Neuronal stem cell (in vitro differentiated cells): ENCODE measurements at regions not wholly inside any gene's neighbourhood (a gene's known extent, or its start where the extent isn't known, plus 50 kb on each side); places are given as distances from the start of the nearest gene placed in this dataset.

ENCODE experiments used
- DNase-seq: peaks from one replicate; pipeline ENCODE4 v3.0.0-alpha.2; 2013; ENCODE audit warnings: low spot score
- H2AFZ ChIP-seq: one replicate; pipeline ENCODE4 v1.6.1; 2013; ENCODE audit warnings: mild to moderate bottlenecking, low read length, inconsistent platforms
- H2AK5ac ChIP-seq: 2 replicates; pipeline ENCODE4 v1.6.1; 2013; ENCODE audit warnings: low read depth, mild to moderate bottlenecking, inconsistent platforms, low read length, moderate library complexity, mixed read lengths
- H2BK120ac ChIP-seq: 2 replicates; pipeline ENCODE4 v1.6.1; 2013; ENCODE audit warnings: low read depth, mild to moderate bottlenecking, inconsistent platforms, low read length, moderate library complexity, mixed read lengths
- H2BK12ac ChIP-seq: one replicate; pipeline ENCODE4 v1.6.1; 2013; ENCODE audit warnings: low read length, inconsistent platforms
- H2BK15ac ChIP-seq: 2 replicates; pipeline ENCODE4 v1.6.1; 2013; ENCODE audit warnings: mild to moderate bottlenecking, low read length, inconsistent platforms, mixed read lengths
- H2BK5ac ChIP-seq: one replicate; pipeline ENCODE4 v1.6.1; 2013; ENCODE audit warnings: inconsistent platforms, mild to moderate bottlenecking, low read length, moderate library complexity
- H3K14ac ChIP-seq: one replicate; pipeline ENCODE4 v1.6.1; 2013; ENCODE audit warnings: low read length, inconsistent platforms
- H3K18ac ChIP-seq: 2 replicates; pipeline ENCODE4 v1.6.1; 2013; ENCODE audit warnings: low read length, inconsistent platforms
- H3K23ac ChIP-seq: 2 replicates; pipeline ENCODE4 v1.6.1; 2013; ENCODE audit warnings: low read depth, mild to moderate bottlenecking, mixed read lengths, low read length, inconsistent platforms; ENCODE audit not compliant: poor library complexity
- H3K27ac ChIP-seq: replicated peaks from 3 replicates; pipeline ENCODE4 v1.5.1; 2013; ENCODE audit warnings: low read length, inconsistent platforms
- H3K27me3 ChIP-seq, 3 experiments: 2 replicates each; pipeline ENCODE4 v1.6.1; 2013; ENCODE audit warnings: low read length in 3 of 3, mild to moderate bottlenecking in 2 of 3, inconsistent platforms in 1 of 3, low read depth in 1 of 3, mixed read lengths in 1 of 3, moderate library complexity in 1 of 3; ENCODE audit not compliant: control insufficient read depth in 3 of 3, insufficient read depth in 3 of 3
- H3K36me3 ChIP-seq, 2 donors: replicated peaks in 1 of 2; 2 replicates each; pipeline ENCODE4 v1.6.1; 2013; ENCODE audit warnings: low read length in 2 of 2; ENCODE audit not compliant: control insufficient read depth in 2 of 2, insufficient read depth in 2 of 2
- H3K4ac ChIP-seq: 2 replicates; pipeline ENCODE4 v1.6.1; 2013; ENCODE audit warnings: inconsistent platforms, mild to moderate bottlenecking, low read length, moderate library complexity
- H3K4me1 ChIP-seq, 2 donors: 1 replicate in 1 of 2; 2 replicates in 1 of 2; pipeline ENCODE4 v1.6.1; 2013; ENCODE audit warnings: low read length in 2 of 2, low read depth in 1 of 2; ENCODE audit not compliant: control insufficient read depth in 2 of 2, insufficient read depth in 1 of 2
- H3K4me2 ChIP-seq: one replicate; pipeline ENCODE4 v1.6.1; 2013; ENCODE audit warnings: mild to moderate bottlenecking, low read length, inconsistent platforms; ENCODE audit not compliant: insufficient read depth, poor library complexity, severe bottlenecking
- H3K4me3 ChIP-seq, 2 donors: 2 replicates each; pipeline ENCODE4 v1.5.1; 2013; ENCODE audit warnings: low read length in 2 of 2, mild to moderate bottlenecking in 2 of 2, inconsistent platforms in 1 of 2, moderate library complexity in 1 of 2
- H3K79me1 ChIP-seq: one replicate; pipeline ENCODE4 v1.6.1; 2013; ENCODE audit warnings: low read depth, mild to moderate bottlenecking, inconsistent platforms, low read length, moderate library complexity
- H3K9ac ChIP-seq: one replicate; pipeline ENCODE4 v1.6.1; 2013; ENCODE audit warnings: mild to moderate bottlenecking, low read depth, low read length, inconsistent platforms; ENCODE audit not compliant: poor library complexity
- H3K9me3 ChIP-seq, 2 donors: replicated peaks in 1 of 2; 2 replicates each; pipeline versions ENCODE3 to v1.6.1; 2013; ENCODE audit warnings: low read length in 2 of 2, mild to moderate bottlenecking in 2 of 2, inconsistent platforms in 1 of 2, low read depth in 1 of 2, mixed read lengths in 1 of 2, moderate library complexity in 1 of 2; ENCODE audit not compliant: control insufficient read depth in 2 of 2, insufficient read depth in 1 of 2
- H4K8ac ChIP-seq: one replicate; pipeline ENCODE4 v1.6.1; 2013; ENCODE audit warnings: low read depth, mild to moderate bottlenecking, inconsistent platforms, low read length, moderate library complexity
- H4K91ac ChIP-seq: one replicate; pipeline ENCODE4 v1.6.1; 2013; ENCODE audit warnings: low read length, low read depth, mild to moderate bottlenecking, inconsistent platforms; ENCODE audit not compliant: poor library complexity
- WGBS, 2 donors: extraction: QIAGEN DNeasy Blood & Tissue Kit; methylation state at CpG; one replicate each; pipeline ENCODE4 v1.1.7; 2013; ENCODE audit warnings: missing lambda C conversion rate in 2 of 2, mixed read lengths in 1 of 2; ENCODE audit not compliant: insufficient read length in 2 of 2, insufficient replicate concordance in 1 of 2; ENCODE audit errors: extremely low coverage in 2 of 2; 5-methylcytosine and 5-hydroxymethylcytosine counted together

DNA sequence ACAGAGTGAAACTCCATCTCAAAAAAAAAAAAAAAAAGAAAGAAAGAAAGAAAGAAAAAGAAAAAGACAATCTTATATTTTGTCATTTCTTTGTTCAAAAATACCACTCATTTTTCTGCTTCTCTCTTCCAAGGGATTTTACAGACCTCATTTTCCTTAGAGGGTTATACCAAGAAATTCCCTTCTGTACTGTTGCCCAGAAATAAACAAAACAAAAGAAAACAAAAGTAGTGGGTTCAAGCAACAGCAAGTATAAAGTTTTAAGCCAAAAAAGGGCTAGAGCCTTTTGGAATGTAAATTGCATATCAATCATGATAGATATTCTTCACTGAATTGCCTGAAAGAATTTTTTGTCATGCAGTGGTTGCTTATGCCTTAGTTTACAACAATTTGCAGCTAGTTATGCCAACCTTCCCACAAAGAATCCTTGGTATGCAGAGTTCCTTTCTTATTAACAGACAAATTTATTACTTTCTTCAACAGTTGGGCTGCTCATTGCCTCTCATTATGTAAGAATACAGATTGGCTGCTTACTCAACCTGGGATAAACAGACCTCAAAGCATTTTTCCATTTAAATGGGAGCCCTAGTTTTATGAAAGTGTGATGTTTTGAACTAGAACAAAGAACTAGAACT lies 129.1 kb upstream of the PPFIA2 start:
- Histone ChIP-seq H2AK5ac (no peak overlapping the region), H3K27ac (no peak overlapping the region), H3K27me3 (no peaks in the 10 kb centered on the region), H3K4ac (no peak overlapping the region), H3K9ac (no peak overlapping the region), H2AFZ (no peak overlapping the region), H3K4me3 (no peak overlapping the region), H4K91ac (no peak overlapping the region), H4K8ac (no peak overlapping the region), H2BK120ac (no peak overlapping the region), H3K14ac (no peak overlapping the region), H2BK12ac (no peak overlapping the region), H3K36me3 (no peaks in the 10 kb centered on the region), H2BK5ac (no peak overlapping the region), H3K9me3 (no peaks in the 10 kb centered on the region), H3K4me1 (peaks cover 0 to 2% of the 10 kb centered on the region in 2 donors), H3K18ac (no peak overlapping the region), H2BK15ac (no peak overlapping the region), H3K79me1 (no peaks in the 10 kb centered on the region), H3K4me2 (no peak overlapping the region), H3K23ac (no peak overlapping the region)
- no peak for DNase-seq

GRCh38 chr12:81874586-81874985 lies 115.4 kb upstream of the PPFIA2 start:
- H2BK12ac ChIP-seq: no peak overlapping the region
- DNase-seq: no peak
- no CpG with 5 or more reads among the region's 2 CpGs for WGBS, 2 donors

DNA sequence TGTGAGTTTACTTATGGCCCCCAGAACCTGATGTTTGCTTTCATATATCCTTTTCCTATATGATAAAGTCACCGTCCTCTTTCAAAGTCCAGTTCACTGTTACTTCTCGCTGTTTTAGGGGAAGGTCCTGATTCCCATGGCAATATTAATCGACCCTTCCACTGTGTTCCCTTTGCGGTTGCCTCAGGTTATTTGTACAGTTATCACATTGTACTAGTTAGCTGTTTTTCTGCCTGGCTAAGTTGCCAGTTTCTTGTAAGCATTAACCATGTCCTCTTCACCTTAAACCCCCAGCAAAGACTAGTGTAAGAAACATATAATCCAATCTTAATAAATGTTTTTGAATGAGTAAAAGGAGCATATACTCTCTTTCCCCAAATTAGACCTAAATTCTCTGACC lies 115.0 kb upstream of the PPFIA2 start:
- H2AFZ ChIP-seq: no peak overlapping the region
- H3K79me1 ChIP-seq: no peaks in the 10 kb centered on the region
- no peak overlapping the region for H3K14ac ChIP-seq
- no peak overlapping the region for H3K4ac ChIP-seq
- no peak for DNase-seq
- no peak overlapping the region for H2BK120ac ChIP-seq
- H3K9me3 ChIP-seq: peaks cover 0 to 2% of the 10 kb centered on the region in 2 donors
- H2BK12ac ChIP-seq: no peak overlapping the region
- no peak overlapping the region for H4K91ac ChIP-seq
- no peak overlapping the region for H2BK5ac ChIP-seq
- H3K27ac ChIP-seq: no peak overlapping the region
- H2AK5ac ChIP-seq: no peak overlapping the region
- no peaks in the 10 kb centered on the region for H3K27me3 ChIP-seq
- WGBS, 2 donors: no CpG with 5 or more reads among the region's 4 CpGs
- no peak overlapping the region for H2BK15ac ChIP-seq
- H3K18ac ChIP-seq: no peak overlapping the region
- H3K23ac ChIP-seq: no peak overlapping the region
- no peak overlapping the region for H3K4me3 ChIP-seq
- no peaks in the 10 kb centered on the region for H3K36me3 ChIP-seq
- H4K8ac ChIP-seq: no peak overlapping the region
- H3K4me1 ChIP-seq: no peaks in the 10 kb centered on the region
- H3K9ac ChIP-seq: no peak overlapping the region
- no peak overlapping the region for H3K4me2 ChIP-seq

More at GRCh38 chr12:81874586-81874985, 115.4 kb upstream of the PPFIA2 start:
- Histone ChIP-seq H3K36me3 (no peaks in the 10 kb centered on the region), H2AFZ (no peak overlapping the region), H3K18ac (no peak overlapping the region), H3K9me3 (peaks cover 0 to 2% of the 10 kb centered on the region in 2 donors), H2BK120ac (no peak overlapping the region), H2BK15ac (no peak overlapping the region), H3K14ac (no peak overlapping the region), H3K79me1 (no peaks in the 10 kb centered on the region), H4K91ac (no peak overlapping the region), H2BK5ac (no peak overlapping the region), H3K4me1 (no peaks in the 10 kb centered on the region), H3K4ac (no peak overlapping the region), H3K27ac (no peak overlapping the region), H3K23ac (no peak overlapping the region), H3K4me2 (no peak overlapping the region), H2AK5ac (no peak overlapping the region), H3K9ac (no peak overlapping the region), H4K8ac (no peak overlapping the region), H3K4me3 (no peak overlapping the region), H3K27me3 (no peaks in the 10 kb centered on the region)

DNA sequence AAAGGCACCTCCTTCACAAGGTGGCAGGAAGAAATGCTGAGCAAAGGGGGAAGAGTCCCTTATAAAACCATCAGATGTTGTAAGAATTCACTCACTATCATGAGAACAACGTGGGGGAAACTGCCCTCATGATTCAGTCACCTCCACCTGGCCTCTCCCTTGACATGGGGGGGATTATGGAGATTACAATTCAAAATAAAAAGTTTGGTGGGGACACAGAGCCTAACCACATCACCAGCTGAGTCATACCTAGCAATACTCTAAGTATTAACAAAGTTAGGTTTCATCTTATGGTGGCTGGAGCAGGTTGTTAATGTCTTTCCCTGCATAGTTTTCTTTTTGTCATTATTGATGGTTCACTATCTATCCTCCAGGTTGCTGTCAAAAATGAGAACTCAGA lies 113.2 kb upstream of the PPFIA2 start:
- H3K14ac ChIP-seq: no peak overlapping the region
- H4K91ac ChIP-seq: no peak overlapping the region
- H3K18ac ChIP-seq: no peak overlapping the region
- WGBS, 2 donors: no CpG with 5 or more reads among the region's 1 CpG
- H3K79me1 ChIP-seq: no peaks in the 10 kb centered on the region
- no peak overlapping the region for H3K4ac ChIP-seq
- no peak overlapping the region for H3K9ac ChIP-seq
- H2AFZ ChIP-seq: no peak overlapping the region
- H3K27me3 ChIP-seq: no peaks in the 10 kb centered on the region
- H4K8ac ChIP-seq: no peak overlapping the region
- DNase-seq: no peak
- H2BK5ac ChIP-seq: no peak overlapping the region
- no peak overlapping the region for H3K27ac ChIP-seq
- no peaks in the 10 kb centered on the region for H3K36me3 ChIP-seq
- no peak overlapping the region for H2BK120ac ChIP-seq
- no peak overlapping the region for H2BK15ac ChIP-seq
- no peak overlapping the region for H2BK12ac ChIP-seq
- H3K9me3 ChIP-seq: peaks cover 0 to 2% of the 10 kb centered on the region in 2 donors
- H3K4me2 ChIP-seq: no peak overlapping the region
- H3K4me3 ChIP-seq: no peak overlapping the region
- H3K4me1 ChIP-seq: no peaks in the 10 kb centered on the region
- H2AK5ac ChIP-seq: no peak overlapping the region
- no peak overlapping the region for H3K23ac ChIP-seq
